ENCODE measurements at regions not wholly inside any gene's neighbourhood (a gene's known extent, or its start where the extent isn't known, plus 50 kb on each side); places are given as distances from the start of the nearest gene placed in this dataset.

- Histone ChIP-seq H3K36me3 (no peaks in the 10 kb centered on the region), H3K4me1 (ENCODE audit: low read depth) (no peaks in the 10 kb centered on the region), H3K9me3 (ENCODE audit: low read depth) (no peaks in the 10 kb centered on the region), H3K4me3 (no peak overlapping the region), H3K27ac (no peak overlapping the region), H3K27me3 (no peaks in the 10 kb centered on the region)
- DNase-seq (ENCODE audit: low read depth in 1 of 2, low spot score in 1 of 2), result no peak
- no peak for TF ChIP-seq CTCF (IDR thresholded peaks at IDR 0.05; ENCODE audit: low read depth, low read length)
Observed at GRCh38 chr6:20263059-20263458, 50.8 kb upstream of the MBOAT1 start.

GRCh38 chr6:20265842-20266241, 53.6 kb upstream of the MBOAT1 start:
- no peak for DNase-seq (ENCODE audit: low read depth in 1 of 2, low spot score in 1 of 2)
- no peak overlapping the region for H3K27ac ChIP-seq
- no peak for TF ChIP-seq CTCF (IDR thresholded peaks at IDR 0.05; ENCODE audit: low read depth, low read length)
- H3K4me1 ChIP-seq (ENCODE audit: low read depth), result no peaks in the 10 kb centered on the region
- H3K27me3 ChIP-seq, result no peaks in the 10 kb centered on the region
- no peak overlapping the region for H3K4me3 ChIP-seq
- H3K36me3 ChIP-seq, result no peaks in the 10 kb centered on the region
- no peaks in the 10 kb centered on the region for H3K9me3 ChIP-seq (ENCODE audit: low read depth)

GRCh38 chr6:20266851-20267608, 54.8 kb upstream of the MBOAT1 start:
- peaks cover 5% of the 10 kb centered on the region for H3K4me1 ChIP-seq (ENCODE audit: low read depth)
- no peak for TF ChIP-seq CTCF (IDR thresholded peaks at IDR 0.05; ENCODE audit: low read depth, low read length)
- no peaks in the 10 kb centered on the region for H3K36me3 ChIP-seq
- no peak for DNase-seq (ENCODE audit: low read depth in 1 of 2, low spot score in 1 of 2)
- H3K27ac ChIP-seq, result no peak overlapping the region
- H3K4me3 ChIP-seq, result no peak overlapping the region
- H3K9me3 ChIP-seq (ENCODE audit: low read depth), result no peaks in the 10 kb centered on the region
- H3K27me3 ChIP-seq, result no peaks in the 10 kb centered on the region

- Histone ChIP-seq H3K27ac (no peak overlapping the region), H3K4me1 (ENCODE audit: low read depth) (peaks cover 13% of the 10 kb centered on the region), H3K36me3 (no peaks in the 10 kb centered on the region), H3K4me3 (no peak overlapping the region), H3K9me3 (ENCODE audit: low read depth) (no peaks in the 10 kb centered on the region), H3K27me3 (no peaks in the 10 kb centered on the region)
- no peak for DNase-seq (ENCODE audit: low read depth in 1 of 2, low spot score in 1 of 2)
- no peak for TF ChIP-seq CTCF (IDR thresholded peaks at IDR 0.05; ENCODE audit: low read depth, low read length)
Observed at GRCh38 chr6:20269181-20269580, 56.9 kb upstream of the MBOAT1 start.

GRCh38 chr6:20271818-20272217, 59.5 kb upstream of the MBOAT1 start:
- TF ChIP-seq CTCF (IDR thresholded peaks at IDR 0.05; ENCODE audit: low read depth, low read length), result no peak
- Histone ChIP-seq H3K4me3 (no peak overlapping the region), H3K9me3 (ENCODE audit: low read depth) (no peaks in the 10 kb centered on the region), H3K27ac (no peak overlapping the region), H3K27me3 (no peaks in the 10 kb centered on the region), H3K36me3 (no peaks in the 10 kb centered on the region), H3K4me1 (ENCODE audit: low read depth) (peaks cover 13% of the 10 kb centered on the region)
- no peak for DNase-seq (ENCODE audit: low read depth in 1 of 2, low spot score in 1 of 2)
